Activated T-cell treated with anti-CD3 and anti-CD28 coated beads, Interleukin-2, amount 50 U/mL, for 24 hours (primary cell): ENCODE measurements at regions not wholly inside any gene's neighbourhood (a gene's known extent, or its start where the extent isn't known, plus 50 kb on each side); places are given as distances from the start of the nearest gene placed in this dataset.

ENCODE experiments used
- DNase-seq: peaks from one replicate; pipeline ENCODE4 v3.0.0-alpha.2; 2020
- H3K27ac Mint-ChIP-seq: 2 replicates; pipeline ENCODE4 v1.8.0; 2020; ENCODE audit warnings: mild to moderate bottlenecking, mixed read lengths
- H3K27me3 Mint-ChIP-seq: 2 replicates; pipeline ENCODE4 v1.8.0; 2020; ENCODE audit warnings: mixed read lengths
- H3K36me3 Mint-ChIP-seq: 2 replicates; pipeline ENCODE4 v1.8.0; 2020; ENCODE audit warnings: low read depth, mixed read lengths
- H3K4me1 Mint-ChIP-seq: 2 replicates; pipeline ENCODE4 v1.8.0; 2020; ENCODE audit warnings: low read depth, mixed read lengths
- H3K4me3 Mint-ChIP-seq: 2 replicates; pipeline ENCODE4 v1.8.0; 2020; ENCODE audit warnings: mild to moderate bottlenecking, moderate library complexity, mixed read lengths
- H3K9me3 Mint-ChIP-seq: 2 replicates; pipeline ENCODE4 v1.8.0; 2020; ENCODE audit warnings: mixed read lengths

GRCh38 chr9:107546859-107547258, 57.3 kb upstream of the KLF4 start:
- Mint-ChIP-seq H3K27me3 (no peaks in the 10 kb centered on the region), H3K4me1 (no peaks in the 10 kb centered on the region), H3K36me3 (no peaks in the 10 kb centered on the region), H3K9me3 (no peaks in the 10 kb centered on the region), H3K4me3 (no peak overlapping the region), H3K27ac (no peak overlapping the region)
- no peak for DNase-seq

GRCh38 chr9:107545036-107545435, 55.5 kb upstream of the KLF4 start:
- Mint-ChIP-seq H3K27me3 (no peaks in the 10 kb centered on the region), H3K4me1 (no peaks in the 10 kb centered on the region), H3K4me3 (no peak overlapping the region), H3K9me3 (no peaks in the 10 kb centered on the region), H3K27ac (no peak overlapping the region), H3K36me3 (no peaks in the 10 kb centered on the region)
- no peak for DNase-seq

- Mint-ChIP-seq H3K4me1 (no peaks in the 10 kb centered on the region), H3K27ac (no peak overlapping the region), H3K4me3 (no peak overlapping the region), H3K27me3 (no peaks in the 10 kb centered on the region), H3K9me3 (no peaks in the 10 kb centered on the region), H3K36me3 (no peaks in the 10 kb centered on the region)
- DNase-seq, result no peak
Measured at GRCh38 chr9:107542411-107543157, 53.0 kb upstream of the KLF4 start.

- no peak overlapping the region for H3K4me3 Mint-ChIP-seq
- DNase-seq, result no peak
- no peaks in the 10 kb centered on the region for H3K9me3 Mint-ChIP-seq
- no peaks in the 10 kb centered on the region for H3K27me3 Mint-ChIP-seq
- no peaks in the 10 kb centered on the region for H3K4me1 Mint-ChIP-seq
- no peak overlapping the region for H3K27ac Mint-ChIP-seq
- no peaks in the 10 kb centered on the region for H3K36me3 Mint-ChIP-seq
Measured at GRCh38 chr9:107541523-107541922, 52.0 kb upstream of the KLF4 start.

GRCh38 chr9:107540164-107540561, 50.6 kb upstream of the KLF4 start:
- DNase-seq, result no peak
- H3K4me3 Mint-ChIP-seq, result no peak overlapping the region
- H3K4me1 Mint-ChIP-seq, result no peaks in the 10 kb centered on the region

GRCh38 chr9:107539427-107540163, 50.0 kb upstream of the KLF4 start:
- H3K9me3 Mint-ChIP-seq, result no peaks in the 10 kb centered on the region
- H3K36me3 Mint-ChIP-seq, result no peaks in the 10 kb centered on the region
- H3K4me1 Mint-ChIP-seq, result no peaks in the 10 kb centered on the region
- H3K27ac Mint-ChIP-seq, result no peak overlapping the region
- DNase-seq, result no peak
- H3K4me3 Mint-ChIP-seq, result no peak overlapping the region
- H3K27me3 Mint-ChIP-seq, result no peaks in the 10 kb centered on the region

More at GRCh38 chr9:107540164-107540561, 50.6 kb upstream of the KLF4 start:
- H3K9me3 Mint-ChIP-seq, result no peaks in the 10 kb centered on the region
- no peaks in the 10 kb centered on the region for H3K27me3 Mint-ChIP-seq
- no peaks in the 10 kb centered on the region for H3K36me3 Mint-ChIP-seq
- no peak overlapping the region for H3K27ac Mint-ChIP-seq
